HT1080 (cell line): ENCODE measurements at regions not wholly inside any gene's neighbourhood (a gene's known extent, or its start where the extent isn't known, plus 50 kb on each side); places are given as distances from the start of the nearest gene placed in this dataset.

ENCODE experiments used
- DNase-seq: peaks from one replicate; pipeline ENCODE4 v3.0.0-alpha.2; 2015; ENCODE audit warnings: low read depth

DNA sequence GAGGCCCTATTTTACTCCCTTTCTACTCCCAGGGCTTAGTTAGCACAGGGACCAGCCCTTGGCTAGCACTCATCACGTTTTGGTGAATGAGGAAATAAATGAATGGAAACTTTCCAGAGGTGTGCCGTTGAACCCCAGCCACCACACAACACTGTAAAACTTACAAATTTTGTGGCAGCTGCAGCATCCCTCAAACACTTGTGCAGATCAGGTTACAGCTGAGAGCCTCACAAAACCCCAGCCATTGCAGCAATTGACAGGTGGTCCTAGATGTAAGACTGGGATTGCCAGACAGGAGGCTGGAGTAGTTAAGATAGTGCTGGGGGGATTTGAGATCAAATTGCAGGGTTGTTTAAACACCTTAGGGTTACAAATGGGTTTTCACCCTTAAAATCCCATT is 482.2 kb upstream of the KIF2A start:
- DNase-seq, result no peak

DNA sequence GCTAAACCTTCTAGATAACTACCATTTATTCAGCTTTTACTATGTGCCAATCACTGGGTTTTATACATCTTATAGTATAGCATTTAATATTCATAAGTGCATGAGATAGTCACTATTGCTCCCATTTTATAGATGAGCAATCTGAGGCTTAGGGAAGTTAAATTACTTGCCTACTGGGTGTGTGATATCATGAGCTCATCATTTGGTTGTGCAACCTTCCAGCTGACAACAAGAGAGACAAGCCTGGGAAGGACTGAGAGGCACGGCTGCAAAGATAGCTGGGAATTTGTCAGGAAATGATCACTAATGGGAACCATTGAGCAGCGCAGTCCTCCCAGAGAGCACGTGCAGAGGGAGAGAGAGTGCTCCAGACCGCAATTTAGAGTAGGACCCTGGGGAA is 481.6 kb upstream of the KIF2A start:
- DNase-seq, result no peak

DNA sequence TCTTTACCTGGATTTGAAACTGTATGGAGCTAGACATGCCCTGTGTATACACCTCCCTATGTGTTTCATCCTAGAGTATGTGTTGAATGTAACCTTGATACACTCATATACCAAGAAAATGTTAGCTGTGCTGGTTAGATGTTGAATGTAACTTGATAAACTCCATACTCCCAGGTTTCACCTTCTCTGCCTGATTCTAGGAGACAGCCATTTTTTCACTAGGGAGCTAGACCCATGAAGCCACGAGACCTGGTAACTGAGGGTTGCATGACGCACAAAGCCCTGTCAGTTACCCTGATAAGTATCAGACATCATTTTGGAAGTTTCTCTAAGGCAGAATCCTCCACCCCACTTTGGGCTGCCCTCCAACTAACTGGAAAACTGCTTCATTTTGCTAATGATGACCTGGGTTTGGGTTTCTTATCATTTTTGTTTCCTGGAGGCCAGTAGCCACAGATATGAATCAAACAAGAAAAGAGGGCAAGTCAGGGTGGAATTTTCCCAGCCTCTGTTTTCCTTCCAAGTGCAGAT is 478.5 kb upstream of the KIF2A start:
- DNase-seq, result no peak

DNA sequence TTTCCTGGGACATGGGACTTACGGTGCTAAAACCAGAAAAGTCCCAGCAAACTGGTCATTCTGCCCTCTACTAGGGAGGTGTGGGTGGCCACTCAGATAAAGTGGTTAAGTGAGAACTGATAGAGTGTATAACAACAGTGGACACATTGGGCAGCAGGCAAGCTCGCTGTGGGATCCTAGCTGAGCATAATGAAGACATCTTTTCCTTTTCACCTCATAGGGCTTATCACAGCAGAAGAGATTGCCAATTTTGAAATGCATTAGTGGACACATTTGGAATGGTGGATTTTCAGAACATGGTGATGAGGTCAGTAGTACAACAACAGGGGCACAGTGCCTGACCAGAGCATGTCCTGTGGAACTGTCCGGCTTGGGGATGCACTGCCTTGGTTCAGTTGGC is 477.1 kb upstream of the KIF2A start:
- DNase-seq, result no peak

DNA sequence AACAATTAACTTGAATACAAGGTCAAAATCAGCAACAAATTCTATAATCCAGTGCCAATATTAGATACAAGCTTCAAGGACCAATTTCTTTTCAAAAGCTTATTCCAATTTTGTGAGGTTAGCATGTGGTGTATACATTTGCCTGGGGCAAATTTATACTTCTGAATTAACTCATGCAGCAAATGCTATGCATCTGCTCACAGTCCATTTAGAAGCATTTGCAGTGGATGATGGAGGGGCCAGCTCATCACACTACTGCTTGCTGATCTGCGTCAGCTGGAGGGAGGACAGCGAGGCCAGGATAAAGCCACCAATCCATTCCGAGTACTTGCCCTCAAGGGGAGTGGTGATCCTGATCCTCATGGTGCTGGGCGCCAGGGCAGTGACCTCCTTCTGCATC is 474.3 kb upstream of the KIF2A start:
- no peak for DNase-seq

DNA sequence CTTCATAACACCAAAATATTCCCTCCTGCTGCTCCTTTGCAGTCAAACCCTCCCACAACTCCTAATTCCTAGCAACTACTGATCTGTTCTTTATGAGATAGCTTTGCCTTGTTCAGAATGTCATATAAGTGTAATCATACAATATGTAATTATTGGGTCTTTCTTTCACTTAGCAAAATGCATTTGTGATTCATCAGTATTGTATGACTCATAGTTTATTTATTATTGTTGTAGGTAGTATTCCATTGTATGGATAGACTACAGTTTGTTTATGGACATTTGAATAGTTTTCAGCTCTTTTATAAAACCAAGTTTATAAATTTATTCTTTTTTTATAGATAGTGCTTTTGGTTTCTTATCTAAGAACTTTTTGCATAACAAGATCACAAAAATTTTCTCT is 468.2 kb upstream of the KIF2A start:
- no peak for DNase-seq

DNA sequence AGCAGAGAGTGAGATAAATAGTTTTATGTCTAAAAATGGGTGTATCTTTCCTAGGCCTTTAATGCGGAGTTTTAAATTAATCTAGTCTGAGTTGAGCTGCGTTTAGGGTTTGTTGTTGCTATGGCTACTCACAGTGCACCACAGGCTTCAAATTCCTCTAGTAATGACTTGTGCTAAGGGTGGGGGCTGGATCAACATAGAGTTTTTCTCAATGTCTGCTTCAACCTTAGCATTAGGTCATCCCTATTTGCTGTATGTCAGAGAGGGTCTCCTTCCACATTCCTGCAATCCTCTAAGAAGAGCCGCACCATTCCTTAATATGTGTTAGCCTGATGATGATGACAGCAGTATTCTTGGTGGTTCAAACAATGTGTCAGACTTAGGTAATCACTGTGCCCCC is 465.6 kb upstream of the KIF2A start:
- DNase-seq, result peak; percentile 6

DNA sequence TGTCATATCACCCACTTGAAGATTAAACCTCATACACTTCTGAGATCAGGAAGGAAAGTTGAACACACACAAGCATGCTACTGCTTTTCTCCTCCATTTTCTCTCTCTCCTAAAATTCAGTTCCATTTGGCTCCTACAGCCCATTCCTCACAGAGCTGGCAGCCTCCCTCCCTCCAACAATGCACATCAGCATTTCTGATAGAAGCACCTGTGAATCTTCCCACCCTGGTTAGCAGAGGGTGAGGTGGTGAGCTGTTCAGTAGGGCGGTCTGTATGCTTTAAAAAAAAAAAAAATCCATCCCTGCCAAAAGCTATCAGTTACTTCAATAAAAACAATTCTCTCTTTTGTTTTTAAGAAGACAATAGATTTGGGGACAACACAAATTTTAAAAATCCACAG is 463.2 kb upstream of the KIF2A start:
- no peak for DNase-seq

DNA sequence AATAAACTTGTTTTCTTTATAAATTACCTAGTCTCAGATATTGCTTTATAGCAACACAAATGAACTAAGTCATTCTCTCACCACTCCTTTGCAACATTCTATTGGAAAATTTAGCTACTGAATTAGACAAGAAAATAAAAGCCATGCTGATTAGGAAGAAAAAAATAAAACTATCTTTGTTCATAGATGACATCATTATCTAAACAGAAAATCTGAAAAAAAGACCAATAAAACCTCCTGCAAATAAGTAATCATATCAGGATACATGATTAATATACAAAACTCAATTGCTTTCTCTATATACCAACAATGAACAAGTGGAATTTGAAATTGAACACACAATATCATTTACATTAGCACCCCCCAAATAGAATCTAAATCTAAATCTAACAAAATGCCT is 455.3 kb upstream of the KIF2A start:
- no peak for DNase-seq

DNA sequence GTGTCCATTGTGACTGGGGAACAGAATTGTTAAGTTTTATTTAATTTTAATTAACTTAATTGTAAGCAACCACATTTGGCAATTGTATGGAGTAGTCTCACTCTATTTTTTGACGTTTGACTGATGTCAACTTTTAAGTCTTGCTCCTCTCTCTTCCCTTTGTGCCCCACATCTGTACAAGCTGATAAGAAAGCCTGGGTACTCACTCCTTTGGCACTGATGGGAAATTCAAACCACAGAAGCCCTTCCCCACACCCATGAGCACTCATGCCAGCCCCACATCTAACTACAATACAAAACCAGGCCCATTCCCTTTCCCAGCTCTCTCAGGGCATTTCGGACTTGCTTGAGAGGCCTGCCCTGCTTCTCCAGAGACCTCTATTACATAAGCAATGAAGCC is 451.5 kb upstream of the KIF2A start:
- DNase-seq, result no peak

DNA sequence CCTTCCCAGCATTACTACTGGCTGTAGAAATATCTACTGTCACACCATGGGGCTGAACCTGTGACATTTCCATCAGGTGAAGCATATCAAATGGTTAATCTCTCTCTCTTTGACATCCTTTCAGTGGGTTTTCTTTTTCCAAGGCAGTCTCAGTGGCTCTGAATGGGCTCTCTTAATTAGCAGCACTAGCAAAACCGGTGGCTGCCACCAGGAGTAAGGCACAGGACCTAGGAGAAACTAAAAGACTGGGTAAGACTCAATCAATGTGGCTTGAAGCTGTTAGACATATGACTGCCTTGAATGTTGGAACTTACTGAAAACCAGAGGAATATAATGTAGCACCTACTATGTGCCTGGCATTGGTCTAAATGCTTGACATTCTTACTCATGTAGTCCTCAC is 445.0 kb upstream of the KIF2A start:
- DNase-seq, result no peak

DNA sequence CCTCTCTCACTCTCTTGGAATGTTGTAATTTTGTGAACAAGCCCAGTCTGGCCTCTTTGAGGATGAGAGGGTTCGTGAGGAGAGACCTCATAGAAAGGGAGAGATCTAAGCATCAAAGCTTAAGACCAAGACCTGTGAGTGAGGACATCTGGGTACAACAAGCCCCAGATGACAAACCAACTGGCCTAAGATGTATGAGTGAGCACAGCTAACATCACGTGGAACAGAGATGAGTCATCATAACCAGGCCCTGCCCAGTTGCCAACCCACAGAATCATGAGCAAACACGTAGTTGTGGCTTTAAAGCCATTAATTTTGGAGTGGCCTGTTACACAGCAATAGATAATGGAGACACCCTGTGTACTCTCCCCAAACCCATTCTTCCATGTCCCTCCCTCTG is 439.1 kb upstream of the KIF2A start:
- peak; percentile 88 for DNase-seq

DNA sequence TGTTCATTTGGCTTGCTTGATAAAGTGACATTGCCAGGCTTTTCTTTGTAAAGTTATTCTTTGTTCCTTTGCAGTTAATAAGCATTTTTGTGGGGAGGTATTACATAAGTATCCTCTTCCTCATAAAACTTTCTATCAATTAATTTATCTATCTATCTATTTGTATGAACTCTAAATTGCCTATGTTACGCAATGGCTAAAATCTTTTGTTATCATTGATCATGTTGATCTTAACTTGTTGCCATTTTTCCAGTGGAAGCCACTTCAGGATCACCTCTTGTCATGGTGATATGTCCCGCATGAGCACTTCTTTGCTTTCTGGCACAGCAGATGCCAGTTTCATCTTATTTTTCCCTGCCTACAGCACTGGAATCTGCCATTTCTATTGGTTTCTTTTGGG is 436.7 kb upstream of the KIF2A start:
- DNase-seq, result no peak

DNA sequence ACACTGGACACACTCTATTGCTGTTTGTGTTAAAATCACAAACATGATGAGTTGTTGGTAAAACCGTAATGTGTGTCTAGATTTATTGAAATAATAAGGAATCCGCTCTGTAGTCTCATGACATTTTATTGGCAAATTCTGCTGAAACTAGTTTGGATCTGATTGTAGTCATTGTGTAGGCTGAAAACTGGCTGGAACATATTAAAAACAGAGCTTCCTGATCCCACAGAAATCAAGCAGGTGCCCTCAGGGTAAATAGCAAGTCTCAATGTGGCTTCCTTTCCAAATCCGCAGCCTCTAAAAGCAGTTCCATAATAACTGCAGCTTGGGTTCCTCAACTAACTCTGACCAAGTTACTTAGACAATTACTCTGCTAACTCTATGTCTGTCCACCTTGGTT is 427.5 kb upstream of the KIF2A start:
- DNase-seq, result no peak

DNA sequence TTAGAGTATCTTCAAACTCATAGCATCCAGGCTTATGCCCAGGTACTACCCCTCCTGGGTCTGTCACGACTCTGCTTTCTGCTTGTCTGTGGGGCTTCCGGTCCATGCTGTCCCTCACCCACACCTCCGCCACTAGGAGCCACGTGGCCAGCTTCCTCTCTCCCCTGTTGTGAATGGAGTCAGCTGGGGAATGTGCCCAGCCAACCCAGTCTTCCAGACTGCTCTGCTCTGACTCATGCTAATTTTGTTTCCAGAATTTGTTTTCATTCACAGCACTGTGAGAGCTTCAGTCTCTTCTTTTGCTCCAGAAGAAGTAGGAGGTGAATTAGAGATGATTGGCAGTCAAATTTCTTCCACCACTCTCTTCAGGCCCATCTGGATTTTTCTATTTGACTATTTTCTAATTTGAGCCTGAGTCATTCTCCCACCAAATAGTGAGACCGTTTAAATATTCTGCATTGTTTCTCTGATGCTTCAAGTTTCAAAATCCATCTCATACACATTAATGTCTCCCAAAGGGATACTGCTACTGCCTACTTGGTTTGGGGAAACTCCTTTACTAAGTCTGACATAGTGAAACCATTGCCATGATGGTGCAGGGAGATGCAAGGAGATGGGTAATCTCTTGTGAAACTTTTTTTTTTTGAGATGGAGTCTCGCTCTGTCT is 424.1 kb upstream of the KIF2A start:
- peak; percentile 77 for DNase-seq

DNA sequence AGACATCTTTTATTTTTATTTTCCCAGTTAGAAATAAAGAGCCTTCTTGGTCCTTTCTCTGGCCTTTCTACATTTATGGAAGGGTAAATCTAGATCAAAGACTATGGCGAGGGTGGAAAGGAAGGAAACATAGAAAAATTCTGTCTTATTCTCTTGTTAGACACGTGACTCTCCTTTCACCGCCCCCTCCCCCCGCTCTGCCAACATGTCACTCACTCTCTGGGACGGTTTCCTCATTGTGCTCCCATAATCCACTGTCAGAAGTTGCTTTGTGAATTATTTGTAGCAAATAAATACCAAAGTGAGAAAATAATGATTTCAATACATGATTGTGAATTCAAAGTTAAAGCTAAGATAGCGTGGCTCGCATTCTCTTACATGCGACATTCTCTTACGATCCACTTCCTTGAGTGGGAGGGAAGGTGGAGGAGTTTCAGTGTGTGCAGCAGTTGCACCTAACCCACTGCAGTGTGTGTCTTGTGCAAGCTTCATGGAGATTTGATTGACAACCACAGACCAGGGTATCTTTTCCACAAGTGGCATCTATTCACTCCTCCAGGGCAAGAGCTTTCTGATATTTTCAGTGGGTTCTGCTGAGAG is 423.0 kb upstream of the KIF2A start:
- no peak for DNase-seq

DNA sequence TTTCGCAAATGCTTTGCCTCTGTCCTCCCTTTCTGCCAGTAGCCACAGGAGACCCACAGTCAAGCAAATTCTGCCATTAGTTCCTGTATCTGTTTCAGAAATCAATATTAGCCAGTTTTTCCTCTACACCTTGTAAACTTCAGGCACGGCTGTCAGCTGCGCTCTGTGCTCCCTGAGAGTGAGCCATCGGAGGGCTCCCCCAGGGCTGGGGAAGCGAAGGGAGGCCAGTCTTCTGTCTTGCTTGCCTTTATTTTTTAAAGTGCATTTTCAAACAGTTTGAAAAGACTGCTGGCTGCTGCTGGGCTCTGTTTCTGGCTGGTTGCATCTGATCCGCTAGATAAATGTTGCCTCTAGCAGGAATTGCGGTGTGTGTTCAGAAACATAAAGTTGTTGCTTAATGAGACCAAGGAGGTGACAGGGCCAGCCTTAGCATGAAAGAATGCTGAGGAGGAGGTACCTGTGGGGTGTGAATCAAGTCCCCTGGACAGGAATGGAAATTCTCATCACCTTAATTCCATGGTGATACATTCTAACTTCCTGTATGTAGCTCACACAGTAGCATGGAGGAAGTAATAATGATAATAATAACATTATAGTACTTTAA is 421.7 kb upstream of the KIF2A start:
- DNase-seq, result no peak

DNA sequence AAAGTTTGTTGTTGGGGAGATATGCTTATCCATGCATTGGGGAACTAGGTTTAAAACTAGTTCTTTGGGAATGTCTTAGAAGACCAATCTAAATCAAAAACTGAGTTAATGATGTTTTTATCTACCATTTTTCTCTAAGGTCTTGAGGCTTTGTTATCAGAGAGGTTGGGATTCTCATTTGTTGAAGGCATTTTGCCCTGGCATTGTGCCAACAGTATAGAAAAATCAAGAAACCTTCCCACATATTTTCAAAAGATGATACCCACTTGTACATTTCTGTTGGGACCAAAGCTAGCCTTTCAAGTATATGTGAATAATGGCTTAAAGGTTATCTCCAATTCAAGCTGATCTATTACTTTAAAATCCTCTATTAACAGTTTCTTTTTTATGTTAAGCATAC is 419.8 kb upstream of the KIF2A start:
- no peak for DNase-seq

DNA sequence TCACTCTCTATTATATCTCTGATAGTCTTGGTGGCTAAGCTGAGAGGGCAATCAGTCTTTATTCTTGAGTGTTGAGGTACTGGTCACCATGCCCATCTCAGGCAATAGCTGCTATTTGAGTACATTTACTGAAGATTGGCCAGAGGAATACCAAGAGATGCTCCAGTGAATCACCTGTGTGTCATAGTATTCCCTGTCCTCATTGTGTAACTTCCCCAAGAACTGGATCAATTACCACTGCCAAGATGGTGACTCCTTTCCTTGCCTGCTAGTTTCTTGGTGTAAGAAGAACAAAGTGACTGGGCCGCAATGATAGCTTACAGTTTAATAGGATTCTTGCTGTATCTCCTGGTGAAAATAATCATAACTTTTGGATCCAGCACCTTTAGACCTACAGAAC is 418.7 kb upstream of the KIF2A start:
- DNase-seq, result peak; percentile 26

DNA sequence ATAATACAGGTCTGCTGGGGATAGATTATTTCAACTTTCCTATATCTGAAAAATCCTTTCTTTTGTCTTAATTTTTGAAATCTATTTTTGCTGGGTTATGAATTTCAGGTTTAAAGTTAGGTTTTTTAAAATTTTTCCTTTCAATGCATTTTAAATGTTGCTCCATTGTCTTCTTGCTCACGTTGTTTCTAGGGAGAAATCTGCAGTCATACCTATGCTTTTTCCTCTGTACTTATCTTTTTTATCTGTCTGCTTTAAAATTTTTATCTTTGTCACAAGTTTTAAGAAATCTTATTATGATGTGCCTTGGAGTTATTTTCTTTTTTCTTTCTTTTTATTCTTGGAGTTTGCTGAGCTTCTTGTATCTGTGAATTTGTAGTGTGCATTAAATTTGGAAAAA is 412.0 kb upstream of the KIF2A start:
- DNase-seq, result no peak

DNA sequence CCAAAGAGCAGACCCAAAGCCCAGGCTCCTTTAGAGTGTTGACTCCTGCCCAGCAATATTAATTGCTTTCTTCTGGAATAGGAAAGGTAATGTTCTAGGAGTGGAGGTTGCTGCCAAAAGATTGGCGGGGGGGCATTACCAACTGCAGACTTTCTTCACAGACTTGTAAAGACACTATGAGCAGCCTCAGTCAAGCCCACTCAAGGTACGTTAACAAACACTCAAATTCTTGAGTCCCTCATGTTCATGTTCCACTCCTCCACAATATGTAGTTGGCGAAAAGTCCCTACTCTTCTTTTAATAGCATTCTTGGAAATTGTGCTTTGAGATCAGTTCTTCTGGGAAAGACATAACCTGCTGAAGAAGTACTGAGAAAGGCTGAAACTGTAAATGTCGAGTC is 409.2 kb upstream of the KIF2A start:
- DNase-seq, result no peak

DNA sequence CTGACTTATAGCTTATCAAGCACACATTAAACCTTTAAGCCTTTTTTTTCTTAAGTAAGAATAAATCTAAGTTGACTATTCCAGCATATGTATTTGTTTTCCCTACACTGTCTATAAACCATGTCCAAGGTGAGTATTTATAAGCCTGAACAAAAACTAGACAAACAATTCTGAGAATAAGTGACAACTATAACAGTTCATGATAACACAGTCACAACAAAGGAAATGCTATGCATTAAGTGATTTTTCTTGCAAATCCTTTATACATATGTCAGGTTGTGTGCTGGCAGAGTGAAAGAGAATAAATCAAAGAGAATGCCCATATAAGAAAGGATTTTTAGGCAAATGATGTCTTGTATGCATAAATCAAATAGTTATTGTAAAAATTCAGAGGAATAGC is 408.8 kb upstream of the KIF2A start:
- DNase-seq, result no peak

DNA sequence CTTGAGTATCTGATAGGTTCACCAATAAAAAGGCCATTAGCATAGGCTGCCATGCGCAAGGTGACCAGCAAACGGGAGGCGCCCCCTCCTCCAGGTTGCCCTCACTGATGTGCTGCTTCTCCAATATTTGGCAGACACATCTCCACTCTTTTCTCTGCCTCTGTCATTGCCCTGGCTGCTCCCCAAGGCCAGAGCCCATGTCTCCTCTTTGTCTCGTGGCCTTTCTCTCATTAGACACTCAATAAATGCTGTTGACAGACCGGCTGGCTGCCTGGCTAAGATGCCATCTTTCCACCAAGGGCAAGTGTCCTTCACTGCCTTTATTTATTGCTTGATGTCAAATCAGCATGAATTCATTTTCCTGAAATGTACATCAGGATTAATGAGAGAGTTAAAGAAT is 404.0 kb upstream of the KIF2A start:
- no peak for DNase-seq
